ENCODE measurements at regions not wholly inside any gene's neighbourhood (a gene's known extent, or its start where the extent isn't known, plus 50 kb on each side); places are given as distances from the start of the nearest gene placed in this dataset.
"Not testable (repeated sequence)": the region's sequence is repeated elsewhere in the genome, so short reads cannot be mapped to it uniquely, and the experiment has no call there.

DNA sequence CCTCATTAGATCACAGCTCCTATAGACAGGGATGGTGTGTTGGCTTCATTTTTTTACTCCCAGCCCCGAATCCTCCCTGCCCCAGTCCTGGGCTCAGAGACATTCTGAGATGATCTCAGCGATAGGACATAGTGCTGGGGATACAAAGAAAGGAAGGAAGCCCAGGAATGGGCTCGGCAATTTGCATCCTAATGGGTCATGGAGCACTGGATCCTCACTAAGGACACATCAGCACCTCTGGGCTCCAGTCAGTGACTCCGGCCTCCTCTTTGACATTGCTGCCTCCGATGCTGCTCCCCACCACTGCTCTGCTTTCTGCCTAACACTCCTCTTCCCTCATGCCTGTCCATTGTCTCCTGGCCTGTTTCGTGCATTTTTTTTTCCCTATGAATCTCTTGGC is 489.1 kb downstream of the STK39 start:
- no peaks in the 10 kb centered on the region for H3K36me3 ChIP-seq
- no peak overlapping the region for H3K27ac ChIP-seq
- H3K9me3 ChIP-seq (replicated peaks) = no peaks in the 10 kb centered on the region
- no peaks in the 10 kb centered on the region for H3K4me1 ChIP-seq
- H3K27me3 ChIP-seq = no peaks in the 10 kb centered on the region
- DNase-seq = no peak
- no peak overlapping the region for H3K4me3 ChIP-seq

DNA sequence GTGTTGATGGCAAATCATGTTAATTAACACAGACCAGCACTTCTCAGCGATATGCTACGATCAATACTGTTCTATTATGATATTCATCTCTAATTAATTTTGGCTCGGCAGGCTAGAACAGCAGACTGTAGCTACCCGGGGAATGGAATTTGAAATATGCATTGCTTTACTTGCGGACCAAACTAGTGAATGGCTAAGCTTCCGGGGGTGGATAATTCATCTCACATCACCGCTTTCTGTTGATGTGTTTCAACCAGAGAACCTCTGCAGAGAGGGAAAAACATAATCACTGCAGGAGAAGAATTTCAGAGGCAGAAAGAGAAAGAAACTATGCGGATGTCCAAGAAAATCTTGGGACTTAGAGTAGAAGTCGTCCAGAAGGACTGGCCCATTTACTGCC is 490.9 kb downstream of the STK39 start:
- H3K27ac ChIP-seq = no peak overlapping the region
- no peak overlapping the region for H3K4me3 ChIP-seq
- DNase-seq = peak in 1 of 2 experiments; percentile 7

DNA sequence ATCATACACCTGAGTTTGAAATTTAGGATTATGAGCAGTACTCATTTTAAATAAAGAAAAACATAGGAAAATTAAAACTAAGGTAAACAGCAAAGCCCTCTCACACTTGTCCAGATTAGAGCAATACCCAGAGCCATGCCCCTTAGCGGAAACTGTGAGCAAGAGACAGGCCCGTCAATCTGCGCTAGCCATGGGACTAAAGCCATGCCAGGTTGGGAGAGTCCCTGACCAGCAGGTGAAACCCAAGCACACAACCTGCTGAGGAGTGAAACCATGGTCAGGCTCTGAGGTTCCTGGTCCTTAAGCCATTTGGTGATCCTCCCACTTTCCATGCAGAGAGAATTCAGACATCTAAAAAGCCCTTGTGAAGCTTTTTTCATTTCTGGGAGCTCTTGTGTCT is 494.3 kb downstream of the STK39 start:
- DNase-seq = no peak
- no peaks in the 10 kb centered on the region for H3K9me3 ChIP-seq (replicated peaks)
- no peak overlapping the region for H3K4me3 ChIP-seq
- H3K27me3 ChIP-seq = no peaks in the 10 kb centered on the region
- H3K27ac ChIP-seq = no peak overlapping the region
- H3K4me1 ChIP-seq = peaks cover 3% of the 10 kb centered on the region; the same call in 1 of the 2 replicates
- H3K36me3 ChIP-seq = no peaks in the 10 kb centered on the region

More for the DNA sequence above, 490.9 kb downstream of the STK39 start:
- H3K9me3 ChIP-seq (replicated peaks) = no peaks in the 10 kb centered on the region
- H3K4me1 ChIP-seq = no peaks in the 10 kb centered on the region
- H3K27me3 ChIP-seq = no peaks in the 10 kb centered on the region
- no peaks in the 10 kb centered on the region for H3K36me3 ChIP-seq

DNA sequence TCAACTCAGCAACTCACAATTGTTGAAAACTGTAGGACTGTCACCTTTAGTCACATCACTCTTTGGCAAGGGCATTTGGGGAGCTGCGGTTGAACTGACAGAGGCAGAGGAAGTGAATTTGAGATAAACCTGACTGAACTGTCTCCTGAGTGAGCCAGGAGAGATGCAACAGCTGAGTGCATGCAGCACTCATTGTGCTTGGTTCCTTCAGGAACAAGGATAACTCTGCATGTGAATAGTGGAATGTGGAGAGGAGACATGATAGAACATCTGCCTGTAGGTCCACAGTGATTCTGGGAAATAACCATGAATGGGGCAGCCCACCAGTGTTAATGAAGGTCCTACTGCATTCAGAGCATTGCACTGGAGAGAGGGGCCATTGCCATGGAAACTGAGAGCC is 494.7 kb downstream of the STK39 start:
- no peaks in the 10 kb centered on the region for H3K27me3 ChIP-seq
- DNase-seq = no peak
- H3K36me3 ChIP-seq = no peaks in the 10 kb centered on the region

DNA sequence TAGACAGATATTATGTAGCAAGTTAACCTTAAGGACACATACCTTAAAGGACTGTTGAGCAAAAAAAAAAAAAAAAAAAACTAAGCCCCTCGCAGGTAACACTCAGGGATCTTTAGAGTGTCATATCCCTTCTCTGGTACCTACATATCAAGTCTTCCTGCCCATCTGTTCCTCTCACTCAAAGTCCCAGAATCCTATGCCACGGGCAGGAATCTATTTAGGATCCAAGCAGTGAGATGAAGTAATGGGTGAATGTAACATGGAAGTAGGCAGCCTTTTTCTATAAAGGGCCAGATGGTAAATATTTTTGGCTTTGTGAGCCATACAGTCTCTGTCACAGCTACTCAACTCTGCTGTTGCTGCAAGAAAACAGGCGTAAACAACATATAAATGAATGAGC is 496.7 kb downstream of the STK39 start:
- Histone ChIP-seq H3K9me3 (replicated peaks) (no peaks in the 10 kb centered on the region), H3K4me1 (peaks cover 3% of the 10 kb centered on the region; the same call in 1 of the 2 replicates), H3K27me3 (no peaks in the 10 kb centered on the region), H3K27ac (no peak overlapping the region), H3K4me3 (no peak overlapping the region), H3K36me3 (no peaks in the 10 kb centered on the region)
- DNase-seq = peak; percentile 31 to 55

More for the DNA sequence above, 494.7 kb downstream of the STK39 start:
- Histone ChIP-seq H3K4me1 (peaks cover 3% of the 10 kb centered on the region; the same call in 1 of the 2 replicates), H3K4me3 (no peak overlapping the region), H3K27ac (no peak overlapping the region), H3K9me3 (replicated peaks) (no peaks in the 10 kb centered on the region)

DNA sequence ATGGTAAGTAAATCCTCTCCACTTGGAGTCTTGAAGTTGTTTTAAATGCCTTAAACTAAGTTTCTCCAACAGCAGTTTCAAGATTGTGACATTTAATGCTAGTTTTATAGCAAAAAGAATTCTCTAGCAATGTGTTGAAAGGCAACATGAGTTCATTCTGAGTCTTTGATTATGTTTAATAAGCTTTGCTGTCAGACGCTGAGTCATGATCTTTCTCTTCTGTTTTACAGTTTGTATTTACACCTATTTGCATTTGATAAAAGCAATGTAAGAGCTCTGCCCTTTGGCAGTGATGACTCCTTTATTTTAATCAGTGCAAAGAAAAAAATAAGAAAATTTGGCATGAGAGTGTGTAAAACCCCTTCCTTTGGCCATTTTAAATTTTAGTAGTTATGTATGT is 497.7 kb downstream of the STK39 start:
- Histone ChIP-seq H3K4me1 (peaks cover 3% of the 10 kb centered on the region; the same call in 1 of the 2 replicates), H3K27me3 (no peaks in the 10 kb centered on the region), H3K9me3 (replicated peaks) (no peaks in the 10 kb centered on the region), H3K4me3 (no peak overlapping the region), H3K27ac (no peak overlapping the region), H3K36me3 (no peaks in the 10 kb centered on the region)
- no peak for DNase-seq

DNA sequence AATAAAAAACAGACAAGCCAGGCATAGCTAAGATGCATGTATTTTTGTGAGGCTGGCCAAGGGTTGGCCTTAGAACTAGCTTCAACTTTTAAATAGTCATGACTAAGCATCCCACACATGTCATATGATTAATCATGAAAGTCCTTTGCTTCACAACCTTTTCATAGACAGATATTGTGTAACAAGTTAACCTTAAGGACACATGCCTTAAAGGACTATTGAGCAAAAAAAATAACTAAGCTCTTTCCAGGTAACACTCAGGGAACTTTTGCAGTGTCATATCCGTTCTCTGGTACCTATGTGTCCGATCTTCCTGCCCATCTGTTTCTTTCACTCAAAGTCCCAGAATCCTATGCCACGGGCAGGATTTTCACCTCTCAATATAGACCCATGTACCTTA is 498.4 kb downstream of the STK39 start:
- H3K36me3 ChIP-seq = no peaks in the 10 kb centered on the region
- peaks cover 3% of the 10 kb centered on the region; the same call in 1 of the 2 replicates for H3K4me1 ChIP-seq
- no peak for DNase-seq
- H3K4me3 ChIP-seq = no peak overlapping the region
- H3K27ac ChIP-seq = no peak overlapping the region
- H3K9me3 ChIP-seq (replicated peaks) = no peaks in the 10 kb centered on the region
- no peaks in the 10 kb centered on the region for H3K27me3 ChIP-seq

DNA sequence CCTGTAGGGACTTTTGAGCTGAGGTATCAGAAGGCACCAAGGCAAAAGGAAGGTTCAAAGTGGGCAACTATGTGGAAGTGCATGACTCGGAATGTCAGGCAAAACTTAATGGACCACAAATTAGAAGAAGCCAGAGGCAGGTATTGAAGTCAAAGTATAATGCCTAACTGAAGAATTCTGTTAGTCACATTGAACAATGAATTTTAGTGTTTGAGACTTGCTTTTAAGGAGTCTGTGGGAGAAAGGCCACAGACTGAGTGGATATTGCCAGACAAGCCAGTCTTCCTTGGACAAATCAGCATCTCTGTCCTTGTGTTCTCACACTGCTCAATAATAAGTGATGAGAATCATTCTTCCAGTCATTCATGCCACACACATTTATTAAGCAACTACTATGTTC is 498.9 kb downstream of the STK39 start:
- H3K4me1 ChIP-seq = peaks cover 3% of the 10 kb centered on the region; the same call in 1 of the 2 replicates
- DNase-seq = no peak
- no peak overlapping the region for H3K4me3 ChIP-seq
- no peaks in the 10 kb centered on the region for H3K36me3 ChIP-seq
- no peaks in the 10 kb centered on the region for H3K9me3 ChIP-seq (replicated peaks)
- H3K27ac ChIP-seq = no peak overlapping the region
- H3K27me3 ChIP-seq = no peaks in the 10 kb centered on the region

DNA sequence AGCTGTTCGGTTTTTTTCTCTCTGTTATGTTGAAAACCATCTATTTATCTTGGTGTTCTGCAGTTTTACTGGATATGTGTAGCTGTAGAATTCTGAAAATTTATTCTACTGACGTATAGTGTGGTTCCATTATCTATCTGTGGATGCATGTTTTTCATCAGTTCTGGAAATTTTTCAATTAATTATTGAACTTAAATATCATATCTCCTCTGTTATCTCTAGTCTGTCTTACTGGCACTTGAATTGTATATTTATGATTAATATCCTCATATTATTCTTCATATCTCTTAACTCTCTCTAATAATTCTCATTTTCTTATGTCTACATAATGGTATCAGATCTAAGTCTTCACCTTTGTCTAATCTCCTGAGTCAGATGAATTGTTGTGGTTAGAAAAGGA is 501.7 kb downstream of the STK39 start:
- DNase-seq = no peak
- no peaks in the 10 kb centered on the region for H3K9me3 ChIP-seq (replicated peaks)
- no peak overlapping the region for H3K4me3 ChIP-seq

DNA sequence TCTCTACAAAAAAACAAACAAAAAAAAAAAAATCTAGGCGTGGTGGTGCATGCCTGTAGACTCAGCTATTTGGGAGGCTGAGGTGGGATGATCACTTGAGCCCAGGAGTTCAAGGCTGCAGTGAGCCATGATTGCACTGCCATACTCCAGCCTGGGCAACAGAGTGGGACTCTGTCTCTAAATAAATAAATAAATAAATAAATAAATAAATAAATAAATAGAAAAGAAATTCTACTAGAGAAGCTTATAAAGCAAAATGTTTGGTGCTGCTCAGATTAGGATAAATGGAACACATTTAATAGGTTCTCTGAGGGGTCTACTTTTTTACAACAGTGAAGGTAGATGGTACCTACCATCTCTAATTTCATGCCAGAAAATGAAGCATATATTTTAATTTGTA is 507.5 kb downstream of the STK39 start:
- not testable (repeated sequence) for H3K27me3 ChIP-seq; DNase-seq; H3K4me1 ChIP-seq; H3K4me3 ChIP-seq; H3K36me3 ChIP-seq; H3K27ac ChIP-seq; H3K9me3 ChIP-seq (replicated peaks)

More for the DNA sequence above, 501.7 kb downstream of the STK39 start:
- peaks cover under 1% of the 10 kb centered on the region; the same call in 1 of the 2 replicates for H3K4me1 ChIP-seq
- H3K36me3 ChIP-seq = no peaks in the 10 kb centered on the region
- H3K27me3 ChIP-seq = no peaks in the 10 kb centered on the region
- H3K27ac ChIP-seq = no peak overlapping the region

DNA sequence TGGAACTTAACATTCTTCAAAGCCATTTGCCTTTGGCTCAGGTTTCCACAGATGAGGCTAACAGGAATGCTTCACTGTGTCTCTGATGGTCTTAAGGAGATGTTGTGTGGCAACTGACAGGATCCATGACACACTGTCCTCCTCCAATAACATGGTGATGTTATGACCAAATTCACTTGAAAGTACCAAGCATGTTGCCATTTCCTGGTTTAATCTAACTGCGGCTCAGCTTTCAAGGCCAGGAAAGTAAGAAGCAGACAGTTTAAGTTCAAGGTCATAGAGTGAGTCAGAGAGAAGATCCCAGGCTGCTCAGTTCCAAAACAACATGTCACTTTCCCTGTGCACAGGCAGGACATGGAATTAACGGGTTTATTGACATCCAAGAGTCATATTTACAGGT is 513.6 kb downstream of the STK39 start:
- peak in 1 of 2 experiments; percentile 20 for DNase-seq

DNA sequence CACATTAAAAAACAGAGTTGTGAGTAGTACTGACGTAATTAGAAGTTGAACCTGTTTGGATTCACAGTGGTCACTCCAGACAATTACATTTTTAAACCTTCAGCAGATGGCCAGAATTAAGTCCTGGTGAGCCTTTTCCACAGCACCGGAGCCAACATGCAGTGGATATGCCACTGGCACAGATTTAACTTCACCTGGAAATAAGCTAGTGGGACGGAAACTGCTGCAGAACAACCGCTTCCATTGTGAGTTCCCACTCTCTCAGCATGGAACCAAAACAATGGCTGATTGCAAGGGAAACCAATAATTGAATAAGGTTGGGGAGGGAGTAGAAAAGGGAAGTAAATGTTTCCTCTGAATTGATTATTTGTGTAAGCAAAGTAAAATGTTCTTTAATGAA is 515.1 kb downstream of the STK39 start:
- Histone ChIP-seq H3K27me3 (no peaks in the 10 kb centered on the region), H3K4me1 (peaks cover 22% of the 10 kb centered on the region), H3K4me3 (no peak overlapping the region), H3K36me3 (no peaks in the 10 kb centered on the region), H3K9me3 (replicated peaks) (no peaks in the 10 kb centered on the region), H3K27ac (0 out of 2 replicates have a peak overlapping the region, but pooled peaks have one; percentile 9)
- DNase-seq = no peak

More for the DNA sequence above, 513.6 kb downstream of the STK39 start:
- Histone ChIP-seq H3K9me3 (replicated peaks) (no peaks in the 10 kb centered on the region), H3K36me3 (no peaks in the 10 kb centered on the region), H3K4me1 (peaks cover 22% of the 10 kb centered on the region), H3K27me3 (no peaks in the 10 kb centered on the region), H3K4me3 (no peak overlapping the region), H3K27ac (no peak overlapping the region)

DNA sequence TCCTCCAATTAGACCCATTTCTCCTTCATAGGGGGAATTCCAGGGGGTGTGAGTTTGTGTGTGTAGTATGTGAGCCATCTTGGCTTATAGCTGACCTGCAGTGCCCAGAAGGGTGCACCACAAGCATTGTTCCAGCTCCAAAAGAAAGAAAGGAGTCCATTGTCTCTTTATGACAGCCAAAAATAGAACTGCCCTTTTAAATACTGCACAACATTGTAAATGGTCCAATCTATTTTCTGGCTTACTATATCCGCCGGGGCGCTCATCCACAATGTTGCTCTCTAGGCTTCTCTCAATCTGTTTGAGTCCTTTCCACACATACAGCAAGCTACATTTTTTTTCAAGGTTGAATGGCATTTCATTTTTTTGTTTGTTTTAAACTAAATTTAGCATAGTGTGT is 517.5 kb downstream of the STK39 start:
- DNase-seq = no peak
- Histone ChIP-seq H3K4me1 (peaks cover 18% of the 10 kb centered on the region), H3K9me3 (replicated peaks) (no peaks in the 10 kb centered on the region; the same call in 1 of the 2 replicates), H3K27ac (no peak overlapping the region), H3K4me3 (no peak overlapping the region), H3K27me3 (no peaks in the 10 kb centered on the region), H3K36me3 (no peaks in the 10 kb centered on the region)

DNA sequence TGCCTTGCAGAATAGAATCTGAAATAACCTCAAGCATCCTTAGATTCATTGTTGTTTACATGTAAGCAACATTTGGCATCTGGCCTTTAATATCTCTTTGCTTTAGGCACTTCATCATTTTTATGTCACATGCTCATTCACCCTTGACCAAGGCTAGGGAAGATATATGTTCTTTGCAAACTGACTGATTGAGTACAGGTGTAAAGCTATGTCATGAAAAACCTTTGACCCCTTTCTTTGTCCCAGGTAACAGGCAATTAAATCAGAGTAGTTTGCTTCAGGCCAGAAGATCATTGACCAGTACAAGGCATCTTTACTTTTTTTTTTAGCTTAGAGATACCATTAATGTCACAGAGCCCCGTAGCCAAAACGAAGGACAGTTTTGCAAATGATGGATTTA is 520.6 kb downstream of the STK39 start:
- DNase-seq = no peak
- H3K4me1 ChIP-seq = no peaks in the 10 kb centered on the region
- H3K9me3 ChIP-seq (replicated peaks) = no peaks in the 10 kb centered on the region; the same call in 1 of the 2 replicates
- H3K4me3 ChIP-seq = no peak overlapping the region
- no peaks in the 10 kb centered on the region for H3K36me3 ChIP-seq
- H3K27ac ChIP-seq = no peak overlapping the region
- H3K27me3 ChIP-seq = no peaks in the 10 kb centered on the region

DNA sequence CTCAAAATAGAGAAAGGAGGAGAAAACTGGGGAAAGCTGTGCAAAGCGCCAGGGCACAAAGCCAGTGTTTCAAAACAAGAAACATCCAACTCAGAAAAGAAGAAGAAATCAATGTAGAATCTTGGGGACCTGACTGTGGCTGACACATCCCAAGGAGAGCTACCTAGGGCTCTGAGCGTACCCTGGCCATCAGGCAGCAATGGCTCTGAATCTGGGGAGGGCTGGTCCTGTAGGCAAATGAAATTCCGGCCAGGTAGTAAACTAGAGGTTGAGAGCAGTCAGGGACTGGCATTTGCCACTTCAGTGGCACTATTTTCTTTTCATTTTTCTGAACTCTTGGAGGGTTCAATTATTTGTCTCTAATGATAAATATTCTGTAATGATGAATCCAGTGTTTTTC is 525.8 kb downstream of the STK39 start:
- Histone ChIP-seq H3K36me3 (no peaks in the 10 kb centered on the region), H3K27me3 (no peaks in the 10 kb centered on the region), H3K4me1 (peaks cover 8% of the 10 kb centered on the region; the same call in 1 of the 2 replicates), H3K4me3 (no peak overlapping the region), H3K9me3 (replicated peaks) (no peaks in the 10 kb centered on the region; the same call in 1 of the 2 replicates), H3K27ac (no peak overlapping the region)
- no peak for DNase-seq

DNA sequence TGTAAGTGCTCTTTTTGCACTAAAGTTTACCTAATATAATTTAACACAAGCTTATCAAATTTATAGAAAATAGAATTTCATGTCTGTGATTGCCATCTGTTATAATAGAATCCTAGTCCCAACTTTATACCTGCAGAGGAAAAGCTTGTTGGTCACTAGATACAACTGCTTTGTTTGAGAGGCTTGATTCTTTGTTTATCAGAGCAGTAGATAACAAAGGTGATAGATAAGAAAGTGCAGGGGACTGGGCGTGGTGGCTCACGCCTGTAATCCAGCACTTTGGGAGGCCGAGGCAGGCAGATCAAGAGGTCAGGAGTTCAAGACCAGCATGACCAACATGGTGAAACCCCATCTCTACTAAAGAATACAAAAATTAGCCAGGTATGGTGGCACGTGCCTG is 528.0 kb downstream of the STK39 start:
- DNase-seq = no peak
- no peaks in the 10 kb centered on the region for H3K27me3 ChIP-seq
- no peak overlapping the region for H3K27ac ChIP-seq
- no peaks in the 10 kb centered on the region for H3K9me3 ChIP-seq (replicated peaks)
- peaks cover 8% of the 10 kb centered on the region; the same call in 1 of the 2 replicates for H3K4me1 ChIP-seq
- H3K36me3 ChIP-seq = no peaks in the 10 kb centered on the region
- H3K4me3 ChIP-seq = no peak overlapping the region

Data from SJCRH30 (cell line).